Vagina (tissue), 2 donors: ENCODE measurements at regions not wholly inside any gene's neighbourhood (a gene's known extent, or its start where the extent isn't known, plus 50 kb on each side); places are given as distances from the start of the nearest gene placed in this dataset.

Experiments
- POLR2A ChIP-seq, 2 donors: fragments of 450-650 bp; IDR thresholded peaks; one replicate each; pipeline ENCODE4 v1.6.1; 2017; ENCODE audit warnings: antibody characterized with exemption in 2 of 2, mild to moderate bottlenecking in 2 of 2, moderate library complexity in 2 of 2
- TF ChIP-seq, protein P1 (sequence below), 3 experiments: fragments of 450-650 bp in 2 of 3; fragments of 200-600 bp in 1 of 3; sonication (generic) in 1 of 3; IDR thresholded peaks; one replicate each; pipeline ENCODE4 v1.5.1; 2017 to 2019; ENCODE audit warnings: antibody characterized with exemption in 3 of 3, mild to moderate bottlenecking in 2 of 3, moderate library complexity in 2 of 3

DNA sequence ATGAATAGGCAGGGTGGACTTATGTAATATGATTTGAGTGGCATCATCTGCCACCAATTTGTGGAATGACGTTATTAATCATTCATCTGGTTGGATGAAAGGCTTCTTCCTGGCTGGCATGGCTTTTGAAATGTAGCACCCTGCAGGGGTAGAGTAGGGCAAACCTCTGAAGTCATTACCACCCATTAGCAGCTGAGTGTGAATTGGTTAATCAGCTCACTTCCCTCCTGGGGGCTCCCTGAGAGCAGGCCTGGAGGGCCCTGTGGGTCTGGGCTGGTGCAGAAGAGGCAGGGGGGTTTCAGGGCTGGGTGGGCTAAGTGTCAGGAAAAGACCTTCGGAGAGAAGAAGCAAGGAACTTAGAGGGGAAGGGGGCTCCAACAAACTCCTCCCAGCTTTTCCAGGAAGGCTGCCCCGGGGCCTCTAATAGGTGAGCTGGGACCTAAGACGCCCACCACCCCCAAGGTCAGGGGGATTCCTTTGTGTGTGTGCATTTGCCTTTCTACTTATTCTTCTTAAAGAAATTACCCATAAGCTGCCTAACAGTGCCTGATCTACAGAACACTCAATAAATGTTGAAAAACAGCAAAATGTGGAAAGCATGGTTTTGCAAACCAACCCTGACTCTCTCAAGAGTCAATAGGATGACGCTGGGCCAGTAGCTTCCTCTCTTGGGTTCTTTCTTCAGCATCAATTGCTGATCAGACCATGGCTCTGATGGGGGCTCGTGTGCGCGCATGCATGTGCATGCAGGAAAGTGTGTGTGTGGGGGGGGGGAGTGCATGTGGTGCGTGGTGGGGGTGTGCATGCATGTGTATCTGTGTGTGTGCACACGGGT lies 49.7 kb upstream of the ZNF516 start:
- TF ChIP-seq, protein P1, sequence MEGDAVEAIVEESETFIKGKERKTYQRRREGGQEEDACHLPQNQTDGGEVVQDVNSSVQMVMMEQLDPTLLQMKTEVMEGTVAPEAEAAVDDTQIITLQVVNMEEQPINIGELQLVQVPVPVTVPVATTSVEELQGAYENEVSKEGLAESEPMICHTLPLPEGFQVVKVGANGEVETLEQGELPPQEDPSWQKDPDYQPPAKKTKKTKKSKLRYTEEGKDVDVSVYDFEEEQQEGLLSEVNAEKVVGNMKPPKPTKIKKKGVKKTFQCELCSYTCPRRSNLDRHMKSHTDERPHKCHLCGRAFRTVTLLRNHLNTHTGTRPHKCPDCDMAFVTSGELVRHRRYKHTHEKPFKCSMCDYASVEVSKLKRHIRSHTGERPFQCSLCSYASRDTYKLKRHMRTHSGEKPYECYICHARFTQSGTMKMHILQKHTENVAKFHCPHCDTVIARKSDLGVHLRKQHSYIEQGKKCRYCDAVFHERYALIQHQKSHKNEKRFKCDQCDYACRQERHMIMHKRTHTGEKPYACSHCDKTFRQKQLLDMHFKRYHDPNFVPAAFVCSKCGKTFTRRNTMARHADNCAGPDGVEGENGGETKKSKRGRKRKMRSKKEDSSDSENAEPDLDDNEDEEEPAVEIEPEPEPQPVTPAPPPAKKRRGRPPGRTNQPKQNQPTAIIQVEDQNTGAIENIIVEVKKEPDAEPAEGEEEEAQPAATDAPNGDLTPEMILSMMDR (IDR thresholded peaks at IDR 0.05): no peak
- no peak for TF ChIP-seq POLR2A (IDR thresholded peaks at IDR 0.05)
